GM12878 (cell line): ENCODE measurements at regions not wholly inside any gene's neighbourhood (a gene's known extent, or its start where the extent isn't known, plus 50 kb on each side); places are given as distances from the start of the nearest gene placed in this dataset.

ENCODE experiments used
- ATAC-seq: fragments of 200-7000 bp; cut with Tn5 transposase; 3 replicates; pipeline ENCODE4 v1.9.1; 2020; ENCODE audit warnings: mild to moderate bottlenecking, moderate library complexity
- BruUV-seq: library from RNA; stranded (reverse); fragments of 400-500 nt; replicated peaks from 2 replicates; lab custom pipeline; 2021; lab: Mats Ljungman, UMichigan
- CTCF ChIA-PET: fragments of 300-600 bp; sonication (Branson Sonifier 250); formaldehyde crosslinking; extraction: SDS; loops from one replicate; lab custom pipeline; 2021; ENCODE audit warnings: inconsistent platforms; lab: Yijun Ruan, JAX
- POLR2A ChIA-PET: fragments of 350-600 bp; formaldehyde crosslinking; extraction: SDS; loops from one replicate; lab custom pipeline; 2021; ENCODE audit warnings: inconsistent platforms; lab: Charles Lee
- RAD21 ChIA-PET: fragments of 300-600 bp; sonication (Branson Sonifier 250); formaldehyde crosslinking; loops from one replicate; lab custom pipeline; 2023; ENCODE audit warnings: antibody characterized with exemption; ENCODE audit not compliant: unreplicated experiment; lab: Charles Lee
- SMC1A ChIA-PET: fragments of 300-600 bp; sonication (Branson Sonifier 250); formaldehyde crosslinking; loops from one replicate; lab custom pipeline; 2023; ENCODE audit not compliant: unreplicated experiment, uncharacterized antibody; lab: Charles Lee
- DNase-seq: peaks from one replicate; pipeline ENCODE4 v3.0.0-alpha.2; 2011; ENCODE audit warnings: low read depth, low spot score
- FAIRE-seq: peaks from 3 replicates; lab custom pipeline; 2011; peaks lifted over from hg19 to GRCh38; lab: Jason Lieb, UNC
- H2AFZ ChIP-seq: 2 replicates; pipeline ENCODE4 v1.6.0; 2011; ENCODE audit warnings: low read depth, low read length, control low read depth; ENCODE audit not compliant: control insufficient read depth
- H3K27ac ChIP-seq: 2 replicates; pipeline ENCODE4 v1.5.1; 2011; ENCODE audit warnings: control low read depth; ENCODE audit not compliant: control insufficient read depth, insufficient read depth
- H3K27me3 ChIP-seq, 2 experiments: replicated peaks in 1 of 2; 2 replicates each; pipeline versions ENCODE4 v1.6.0 to v1.6.1; 2011; ENCODE audit warnings: low read length in 1 of 2; ENCODE audit not compliant: control insufficient read depth in 2 of 2, insufficient read depth in 2 of 2
- H3K36me3 ChIP-seq, 2 experiments: 2 replicates each; pipeline ENCODE4 v1.5.1; 2011; ENCODE audit warnings: low read length in 1 of 2; ENCODE audit not compliant: control insufficient read depth in 2 of 2, insufficient read depth in 2 of 2
- H3K4me1 ChIP-seq: 2 replicates; pipeline ENCODE4 v1.6.1; 2011; ENCODE audit warnings: mild to moderate bottlenecking, low read length, moderate library complexity, mixed read lengths; ENCODE audit not compliant: control insufficient read depth, insufficient read depth
- H3K4me2 ChIP-seq: 2 replicates; pipeline ENCODE4 v1.6.0; 2011; ENCODE audit warnings: control low read depth; ENCODE audit not compliant: control insufficient read depth, insufficient read depth
- H3K4me3 ChIP-seq: fragments of 200-600 bp; sonication (generic); 2 replicates; pipeline ENCODE4 v1.5.1; 2016
- H3K79me2 ChIP-seq: 2 replicates; pipeline ENCODE4 v1.6.0; 2011; ENCODE audit warnings: low read length; ENCODE audit not compliant: control insufficient read depth, insufficient read depth
- H3K9ac ChIP-seq: 2 replicates; pipeline ENCODE4 v1.8.0; 2011; ENCODE audit warnings: low read length, control low read depth, mixed read lengths; ENCODE audit not compliant: control insufficient read depth, insufficient read depth
- H3K9me3 ChIP-seq: replicated peaks from 3 replicates; pipeline ENCODE4 v1.5.1; 2011; ENCODE audit warnings: mild to moderate bottlenecking, low read length; ENCODE audit not compliant: control insufficient read depth, insufficient read depth
- H4K20me1 ChIP-seq: 2 replicates; pipeline ENCODE4 v1.6.0; 2011; ENCODE audit not compliant: control insufficient read depth, insufficient read depth
- BCL11A ChIP-seq: IDR thresholded peaks from 2 replicates; pipeline ENCODE4 v1.6.1; 2011; ENCODE audit warnings: low read depth, low read length
- BCLAF1 ChIP-seq: fragments of 450-650 bp; IDR thresholded peaks from 2 replicates; pipeline ENCODE4 v1.6.1; 2017; ENCODE audit warnings: antibody characterized with exemption, mild to moderate bottlenecking, moderate library complexity
- KDM1A ChIP-seq: fragments of 200-600 bp; sonication (generic); IDR thresholded peaks from 2 replicates; pipeline ENCODE4 v1.6.1; 2016; ENCODE audit warnings: borderline replicate concordance
- NRF1 ChIP-seq: conservative IDR thresholded peaks from 2 replicates; pipeline ENCODE4 v1.6.1; 2011; ENCODE audit warnings: mild to moderate bottlenecking, low read depth, low read length, improper control_type of control experiment
- SMARCA5 ChIP-seq: fragments of 450-650 bp; IDR thresholded peaks from 2 replicates; pipeline ENCODE4 v1.6.1; 2017; ENCODE audit warnings: mild to moderate bottlenecking
- ZBTB11 ChIP-seq: fragments of 450-650 bp; formaldehyde crosslinking; IDR thresholded peaks from 2 replicates; pipeline ENCODE4 v1.5.0; 2022; ENCODE audit warnings: mild to moderate bottlenecking, missing genetic modification characterization
- WGBS: methylation state at CpG from one replicate; pipeline ENCODE4 v1.1.6; 2016; ENCODE audit warnings: low lambda C conversion rate; ENCODE audit not compliant: insufficient replicate concordance, insufficient coverage; ENCODE audit errors: missing lambda C conversion rate; 5-methylcytosine and 5-hydroxymethylcytosine counted together
- in situ Hi-C: fragments of 300-500 bp; cut with MboI; formaldehyde crosslinking; loops from 9 replicates; pipeline ENCODE4 v1.14.3; 2018; ENCODE audit warnings: mixed read lengths
- intact Hi-C: fragments of 100-400 bp; cut with micrococcal nuclease; formaldehyde crosslinking; loops from one replicate; pipeline ENCODE4 v1.14.2; 2022; ENCODE audit not compliant: unreplicated experiment

GRCh38 chrX:8254401-8254800, 83.3 kb upstream of the VCX2 start (continued):
- no peak for TF ChIP-seq ZBTB11 (CRISPR knock-in tag)
- TF ChIP-seq NRF1 = no peak
- TF ChIP-seq KDM1A = no peak

GRCh38 chrX:8272821-8273220, 101.8 kb upstream of the VCX2 start:
- H3K27me3 ChIP-seq = no peaks in the 10 kb centered on the region
- ChIA-PET RAD21 (no interaction called here), SMC1A (no interaction called here), POLR2A (no interaction called here), CTCF (no interaction called here)
- 33% methylated on average over 4 of the region's 4 CpGs for WGBS
- no peaks in the 10 kb centered on the region for H4K20me1 ChIP-seq
- intact Hi-C loops = no loop called here
- H3K4me3 ChIP-seq = no peak overlapping the region
- in situ Hi-C loops = no loop called here
- TF ChIP-seq BCL11A = no peak
- TF ChIP-seq SMARCA5 = no peak
- no peak for TF ChIP-seq BCLAF1
- ATAC-seq (no peak), DNase-seq (no peak), FAIRE-seq (no peak)
- no peaks in the 10 kb centered on the region for H3K36me3 ChIP-seq
- H3K27ac ChIP-seq = no peak overlapping the region
- H3K79me2 ChIP-seq = no peaks in the 10 kb centered on the region
- no peaks in the 10 kb centered on the region for H3K4me1 ChIP-seq
- H3K9ac ChIP-seq = no peak overlapping the region
- no TSS peak for BruUV-seq
- H2AFZ ChIP-seq = no peak overlapping the region
- H3K9me3 ChIP-seq = no peaks in the 10 kb centered on the region
- no peak overlapping the region for H3K4me2 ChIP-seq
